Islet precursor cell (in vitro differentiated cells): ENCODE measurements at regions not wholly inside any gene's neighbourhood (a gene's known extent, or its start where the extent isn't known, plus 50 kb on each side); places are given as distances from the start of the nearest gene placed in this dataset.

Source experiments
- DNase-seq: peaks from one replicate; pipeline ENCODE4 v3.0.0-alpha.2; 2018

DNA sequence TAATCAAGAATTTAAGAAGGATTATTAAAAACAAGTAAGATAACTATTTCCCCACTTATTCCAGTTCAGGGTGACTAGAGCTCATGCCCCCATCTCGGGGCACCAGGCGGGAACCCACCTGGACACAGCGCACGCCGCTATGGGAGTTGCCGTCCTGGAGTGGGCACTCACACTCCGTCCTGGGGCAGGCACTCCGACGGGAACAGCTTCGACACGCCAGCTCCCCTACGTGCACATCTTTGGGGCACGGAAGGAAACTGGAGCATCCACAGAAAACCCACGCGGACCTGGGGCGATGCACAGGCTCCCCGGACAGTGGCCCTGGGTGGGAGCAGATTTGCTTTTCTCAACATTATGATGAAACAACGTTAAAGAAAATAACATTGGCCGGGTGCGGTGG is 52.0 kb upstream of the GATA5 start:
- no peak for DNase-seq

DNA sequence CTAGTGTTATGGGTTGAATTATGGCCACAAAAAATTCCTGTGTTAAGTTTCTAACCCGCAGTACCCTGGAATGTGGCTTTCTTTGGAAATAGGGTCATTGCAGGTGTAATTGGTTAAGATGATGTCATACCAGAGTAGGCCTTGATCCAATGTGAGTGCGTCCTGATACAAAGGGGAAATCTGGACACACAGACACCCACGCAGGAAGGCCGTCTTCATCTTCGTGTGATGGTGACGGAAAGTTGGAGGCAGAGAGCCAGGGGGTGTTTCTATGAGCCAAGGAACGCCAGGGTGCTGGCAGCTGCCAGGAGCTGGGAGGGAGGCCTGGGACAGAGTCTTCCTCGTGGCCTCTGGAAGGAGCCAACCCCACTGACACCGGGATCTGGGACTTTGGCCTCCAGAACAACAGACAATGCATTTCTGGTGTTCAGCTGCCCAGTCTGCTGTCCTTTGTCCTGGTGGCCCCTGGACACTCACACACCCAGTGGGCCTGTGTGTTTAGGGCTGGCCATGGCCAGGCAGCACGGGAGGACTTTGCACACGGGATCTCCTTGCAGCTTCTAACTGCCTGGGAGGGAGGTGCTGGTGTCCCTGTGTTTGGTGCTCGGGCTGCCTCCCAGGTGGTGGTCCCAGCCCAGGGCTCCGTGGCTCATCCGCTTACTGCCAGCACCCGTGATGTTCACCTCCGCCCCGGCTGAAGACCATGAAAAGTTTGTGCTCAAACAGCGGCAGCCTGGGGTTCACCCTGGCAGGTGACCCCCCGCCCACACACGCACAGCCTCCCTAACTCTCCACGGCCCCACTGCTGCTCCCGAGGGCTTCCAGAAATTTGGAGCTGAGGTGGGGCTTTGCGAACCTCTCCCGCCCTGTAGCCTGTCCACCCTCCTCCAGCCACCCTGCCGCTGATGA is 53.4 kb upstream of the GATA5 start:
- DNase-seq = no peak

DNA sequence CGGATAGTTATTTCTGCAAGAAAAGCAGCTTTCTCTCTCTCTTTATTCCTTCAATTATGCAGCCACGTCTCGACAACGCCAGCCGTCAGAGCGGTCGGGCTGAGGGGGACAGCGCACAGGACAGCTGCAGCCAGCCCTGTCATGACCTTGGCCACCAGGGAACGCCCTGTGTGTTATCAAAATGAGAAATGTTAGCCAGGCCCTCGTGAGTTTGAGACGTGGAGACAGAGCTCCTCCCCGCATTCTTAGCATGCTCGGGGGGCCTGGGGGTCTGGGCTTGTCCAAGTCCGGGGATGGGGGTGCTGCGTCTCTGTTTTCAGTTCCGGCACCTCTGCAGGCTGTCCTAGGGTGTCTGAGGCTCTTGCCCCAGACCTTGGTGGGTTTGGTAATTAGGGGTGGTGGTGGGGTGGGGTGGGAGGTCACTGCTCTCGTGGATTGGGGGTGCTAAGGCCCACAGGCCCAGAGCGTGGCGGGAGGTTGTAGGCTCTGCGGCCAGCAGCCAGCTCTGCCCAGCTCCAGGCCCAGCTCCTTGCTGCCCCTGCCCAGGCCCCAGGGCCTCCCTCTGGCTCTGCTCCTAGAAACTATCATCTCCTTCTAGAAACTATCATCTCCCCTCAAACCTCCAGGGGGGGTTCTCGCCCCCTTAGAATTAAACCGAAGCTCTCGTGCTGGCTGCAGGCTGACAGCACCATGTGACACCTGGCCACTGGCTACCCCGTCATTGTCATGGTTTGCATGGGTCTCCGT is 54.3 kb upstream of the GATA5 start:
- no peak for DNase-seq

DNA sequence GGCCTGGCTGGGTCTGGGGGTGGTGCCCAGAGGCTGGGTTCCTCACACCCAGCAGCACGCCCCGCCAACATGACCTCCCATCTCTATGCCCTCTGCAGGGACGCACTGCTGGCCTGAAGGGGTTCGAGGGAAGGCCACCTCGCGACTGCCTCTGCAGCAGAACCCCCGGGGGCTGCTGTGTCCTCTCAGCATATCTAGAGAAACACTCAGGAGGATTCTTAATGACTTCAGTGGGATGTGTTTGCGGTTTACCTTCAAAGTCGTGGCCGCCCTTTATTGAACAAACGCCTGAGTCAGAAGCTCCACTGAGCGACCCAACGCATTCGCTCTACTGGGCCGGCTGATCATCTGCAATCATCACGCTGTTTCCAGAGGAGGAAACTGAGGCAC is 54.8 kb upstream of the GATA5 start:
- no peak for DNase-seq

DNA sequence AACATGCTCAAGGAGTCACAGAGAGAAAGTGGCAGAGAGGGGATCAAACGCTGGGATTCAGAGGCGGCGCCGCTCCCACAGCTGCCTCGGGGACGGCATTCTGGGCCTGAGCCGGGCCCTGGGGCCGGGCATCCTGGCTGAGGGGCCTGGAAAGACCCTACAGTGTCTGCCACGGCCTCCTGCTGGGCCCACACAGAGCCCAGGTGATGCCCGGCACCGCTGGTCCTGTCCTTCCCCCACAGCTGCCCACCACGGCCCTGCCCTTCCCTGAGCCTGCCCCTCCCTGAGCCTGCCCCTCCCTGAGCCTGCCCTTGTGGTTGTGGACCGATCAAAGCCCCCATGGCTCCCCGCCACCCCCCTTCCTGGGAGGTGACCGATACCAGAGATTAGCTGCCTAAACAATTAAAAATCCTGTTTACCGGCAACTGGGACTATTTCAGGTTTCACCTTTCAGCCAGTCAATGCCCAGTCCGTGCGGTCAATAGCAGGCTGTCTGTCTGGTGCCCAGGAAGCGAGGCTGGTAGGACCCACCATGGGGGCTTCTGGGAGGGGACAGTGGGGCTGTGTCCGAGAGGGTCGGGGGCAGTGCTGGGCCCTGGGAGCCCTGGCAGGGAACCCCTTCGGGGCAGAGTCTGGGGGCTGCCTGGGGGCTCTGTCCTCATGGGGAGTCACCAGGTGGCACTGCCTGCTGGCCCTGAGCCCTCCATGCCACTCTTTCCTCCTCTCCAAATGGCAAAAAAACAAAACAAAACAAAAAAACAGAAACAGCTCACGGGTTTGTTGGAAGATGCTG is 55.4 kb upstream of the GATA5 start:
- no peak for DNase-seq

DNA sequence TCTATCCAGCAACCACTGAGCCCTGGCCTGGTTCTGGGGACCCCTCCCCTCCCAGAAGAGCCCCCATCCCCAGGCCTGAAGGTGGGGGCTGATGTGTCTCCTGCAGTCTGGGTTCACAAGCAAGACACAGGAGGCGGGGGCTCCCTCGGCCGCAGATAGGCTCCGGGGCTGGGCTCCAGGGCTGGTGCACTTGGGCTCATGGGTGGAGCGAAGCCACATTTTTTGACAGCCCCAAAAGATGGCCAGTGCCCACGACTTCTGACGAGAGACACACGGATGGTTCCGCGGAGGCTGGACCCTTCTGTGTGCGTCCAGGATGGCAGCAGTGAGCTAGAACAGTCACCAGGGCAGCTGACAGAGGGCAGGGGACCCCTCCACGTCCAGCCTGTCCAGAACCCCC is 57.1 kb upstream of the GATA5 start:
- DNase-seq = no peak

DNA sequence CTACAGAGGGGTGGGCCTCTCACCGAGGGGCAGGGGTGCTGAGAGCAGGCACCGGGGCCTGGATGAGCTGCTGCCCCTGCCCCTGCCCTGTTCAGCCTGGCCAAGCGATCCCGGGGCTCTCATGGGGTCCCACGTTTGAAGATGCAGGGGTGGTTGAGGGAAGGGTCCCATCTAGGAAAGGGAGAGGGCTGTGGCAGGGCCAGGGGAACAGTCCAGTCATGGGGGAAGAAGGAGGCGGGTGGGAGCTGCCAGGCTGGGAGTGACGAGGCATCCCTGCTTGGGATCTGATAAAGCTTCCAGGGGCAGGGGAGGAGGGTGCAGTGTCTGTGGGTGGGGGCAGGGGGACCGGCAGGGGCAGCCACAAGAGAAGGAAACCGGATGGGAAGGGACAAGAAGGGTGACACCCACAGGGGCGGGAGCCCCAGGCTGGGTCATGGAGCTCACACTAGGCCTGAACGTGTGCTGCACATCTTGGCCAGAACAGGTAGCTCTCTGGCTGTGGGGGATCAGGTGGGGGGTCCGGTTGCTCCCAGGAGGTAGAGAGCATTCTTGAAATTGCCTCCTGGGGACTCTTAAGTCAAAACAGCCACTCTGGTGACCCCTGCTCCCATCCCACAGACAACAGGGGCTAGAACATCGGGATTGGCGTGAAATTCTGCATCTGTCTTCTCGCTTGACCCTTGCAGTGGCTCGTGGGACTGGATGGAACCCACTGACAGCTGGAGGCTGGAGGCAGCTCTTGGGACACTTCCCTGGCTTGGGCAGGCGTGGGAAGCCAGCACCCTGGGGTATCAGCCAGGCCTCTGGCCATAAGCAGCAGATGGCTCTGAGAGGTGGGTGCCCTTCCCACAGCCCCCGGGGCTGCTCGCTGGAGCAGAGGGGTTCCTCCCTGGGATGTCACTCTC is 58.0 kb upstream of the GATA5 start:
- DNase-seq = no peak

DNA sequence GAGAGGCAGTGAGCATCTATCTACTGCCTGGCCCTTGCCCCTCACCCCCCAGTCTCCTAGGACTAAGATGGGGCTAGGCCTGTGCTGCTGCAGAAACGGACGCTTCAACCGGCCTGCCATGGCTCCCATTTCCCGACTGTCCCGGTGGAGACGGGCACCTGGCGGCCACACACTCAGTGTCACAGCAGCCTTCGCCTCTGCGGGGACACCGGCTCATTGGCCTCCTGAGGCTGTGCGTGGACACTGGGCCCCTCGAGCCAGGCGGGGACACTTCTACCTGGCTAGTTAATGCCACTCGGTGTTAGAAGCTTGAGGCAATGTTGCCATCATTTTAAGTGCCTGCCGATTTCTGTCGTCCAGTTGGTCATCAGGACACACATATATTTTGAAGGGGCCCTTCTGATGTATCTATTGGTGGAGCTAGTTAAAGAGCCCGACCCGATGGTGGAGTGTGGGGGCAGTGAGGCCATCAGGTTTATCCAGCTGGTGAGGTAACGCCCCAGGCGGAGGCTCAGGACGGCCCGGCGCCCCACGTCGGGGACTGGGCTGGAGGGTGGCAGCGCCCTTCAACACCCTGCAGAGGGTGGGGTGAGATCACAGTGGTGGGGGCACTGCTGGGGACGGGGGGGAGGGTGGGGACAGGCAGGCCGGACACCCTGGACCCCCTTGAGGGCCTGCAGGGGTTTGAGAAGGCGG is 58.9 kb upstream of the GATA5 start:
- DNase-seq = no peak

DNA sequence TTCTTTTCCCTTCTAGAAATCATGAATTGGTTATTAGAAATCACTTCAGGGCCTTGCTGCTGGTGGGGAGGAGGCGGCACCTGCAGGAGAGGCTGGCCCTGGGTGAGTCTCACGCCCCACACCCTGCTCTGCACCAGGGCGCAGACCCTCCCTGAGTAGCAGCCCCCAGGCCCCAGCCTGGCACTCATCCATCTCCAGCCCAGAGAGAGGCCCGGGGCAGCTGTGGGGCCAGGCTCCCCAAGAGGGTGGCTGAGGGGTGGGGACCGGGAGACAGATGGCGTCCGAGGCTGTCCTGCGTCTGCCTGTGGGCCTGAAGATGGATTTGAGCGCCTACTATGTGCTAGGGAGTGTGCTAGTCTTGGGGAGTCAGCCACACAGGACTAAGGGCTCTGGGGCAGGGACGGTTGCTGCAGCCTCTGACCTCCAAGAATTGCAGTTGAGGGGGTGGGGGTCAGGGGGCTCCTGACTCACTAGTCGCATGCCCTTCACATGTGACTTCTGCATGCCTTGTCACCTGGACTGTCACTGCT is 59.6 kb upstream of the GATA5 start:
- no peak for DNase-seq

DNA sequence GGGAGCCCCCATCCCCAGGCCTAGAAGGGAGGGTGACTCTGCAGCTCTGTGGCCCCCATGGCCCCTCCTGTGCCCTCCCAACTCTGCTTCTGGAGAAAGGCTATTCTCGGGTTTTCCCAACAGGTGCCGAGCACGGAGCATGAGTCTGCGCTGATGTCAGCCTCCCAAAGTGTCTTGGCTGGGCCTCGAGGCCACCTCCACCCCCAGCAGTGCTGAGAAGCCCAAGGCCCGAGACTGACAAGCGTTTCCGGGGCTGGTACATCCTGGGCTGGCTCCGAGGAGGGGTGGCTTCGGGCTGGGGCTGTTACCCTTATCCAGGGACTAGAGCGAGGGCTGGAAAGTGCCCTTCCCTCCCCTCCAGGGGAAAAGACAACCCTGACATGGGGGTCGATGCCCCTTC is 60.2 kb upstream of the GATA5 start:
- DNase-seq = no peak

DNA sequence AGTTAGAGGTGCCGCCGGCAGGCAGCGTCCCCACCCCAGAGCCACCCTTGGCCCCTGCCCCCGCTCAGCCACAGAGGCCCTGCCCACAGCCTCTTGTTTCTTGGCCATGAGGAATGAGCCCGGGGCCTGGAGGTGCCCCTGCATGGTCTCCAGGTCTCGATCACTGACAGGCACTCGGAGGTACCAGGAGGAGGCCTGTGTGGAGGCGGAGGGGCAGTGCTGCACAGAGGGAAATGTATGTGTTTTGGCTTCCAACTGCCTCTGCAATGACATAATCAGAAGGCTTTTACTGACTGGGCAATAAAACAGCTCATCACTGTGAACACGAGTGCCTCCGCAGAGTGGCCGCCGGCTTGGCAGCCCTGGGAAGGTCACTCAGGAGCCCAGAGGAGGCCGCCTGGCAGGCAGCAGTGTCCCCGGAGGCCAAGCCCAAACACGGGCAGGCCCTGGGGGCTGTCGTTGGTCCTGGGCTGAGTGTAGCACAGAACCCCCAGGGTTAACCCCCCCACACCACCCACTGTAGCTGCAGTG is 61.1 kb upstream of the GATA5 start:
- peak; percentile 76 for DNase-seq

DNA sequence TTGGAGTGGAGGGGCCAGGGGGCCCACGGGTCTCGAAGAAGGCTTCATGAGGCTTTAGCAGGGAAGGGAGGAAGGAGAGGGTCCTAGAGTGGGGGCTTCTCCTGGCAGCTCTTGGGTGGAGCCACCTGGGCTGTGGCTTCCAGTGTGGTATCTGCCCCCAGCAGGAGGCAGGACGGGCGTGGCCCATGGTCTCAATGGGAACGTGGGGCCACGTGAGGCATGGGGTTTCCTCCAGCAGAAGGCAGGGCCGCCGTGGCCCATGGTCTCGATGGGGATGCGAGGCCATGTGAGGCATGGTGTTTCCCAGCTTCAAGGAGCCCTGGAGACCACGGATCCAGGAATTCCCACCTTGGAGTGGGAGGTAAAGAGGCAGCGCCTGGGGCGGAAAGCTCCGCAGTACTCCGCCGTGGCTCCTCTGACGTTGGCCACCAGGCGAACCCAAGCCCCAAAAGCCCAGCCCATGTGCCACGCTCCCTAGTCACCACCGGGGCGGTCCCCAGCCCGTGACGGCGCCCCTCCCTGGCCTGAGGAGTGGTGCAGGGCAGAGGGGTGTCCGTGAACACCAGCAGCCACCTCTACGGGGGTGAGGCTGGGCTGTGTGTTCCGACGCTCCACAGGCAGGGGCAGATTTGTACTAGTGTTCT is 62.0 kb upstream of the GATA5 start:
- DNase-seq = no peak

DNA sequence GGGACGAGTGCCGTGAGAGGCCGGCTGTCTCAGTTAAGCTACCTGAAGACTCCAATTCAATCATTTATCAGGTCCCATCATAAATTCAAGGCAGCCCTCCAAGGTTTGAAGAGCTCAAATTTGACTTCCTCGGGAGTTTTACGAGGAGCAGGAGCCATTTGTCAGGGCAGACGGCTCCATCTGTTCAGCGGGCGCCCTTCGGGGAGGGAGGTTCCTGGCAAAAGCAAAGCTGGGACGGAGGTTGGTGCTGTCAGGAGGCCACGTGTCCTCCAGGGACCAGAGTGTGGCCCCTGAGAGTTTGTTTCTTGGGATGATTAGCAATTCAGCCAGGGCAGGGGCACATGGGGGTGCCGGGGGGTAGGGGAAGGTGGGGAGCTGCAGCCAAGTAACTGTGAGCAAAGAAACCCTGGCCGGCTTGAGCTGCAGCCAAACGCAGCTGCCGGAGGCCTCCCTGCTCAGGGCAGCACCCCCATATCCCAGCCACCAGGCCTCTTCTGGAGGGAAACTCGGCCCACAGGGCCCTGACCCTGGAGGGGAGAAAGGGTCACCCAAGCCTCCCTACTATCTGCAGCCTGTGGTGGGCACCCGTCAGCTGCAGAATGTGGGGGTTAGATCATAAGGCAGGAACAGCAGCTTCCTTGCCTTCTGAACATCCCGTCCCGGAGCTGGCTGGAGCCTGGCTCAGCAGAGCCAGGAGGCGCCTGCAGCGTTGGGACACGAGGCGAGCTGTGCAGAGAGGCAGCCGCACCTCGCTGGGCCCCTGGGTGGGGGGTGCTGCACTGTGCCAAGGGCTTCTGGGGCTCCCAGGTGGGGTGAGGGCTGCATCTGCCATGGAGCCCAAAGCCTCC is 63.6 kb upstream of the GATA5 start:
- no peak for DNase-seq

DNA sequence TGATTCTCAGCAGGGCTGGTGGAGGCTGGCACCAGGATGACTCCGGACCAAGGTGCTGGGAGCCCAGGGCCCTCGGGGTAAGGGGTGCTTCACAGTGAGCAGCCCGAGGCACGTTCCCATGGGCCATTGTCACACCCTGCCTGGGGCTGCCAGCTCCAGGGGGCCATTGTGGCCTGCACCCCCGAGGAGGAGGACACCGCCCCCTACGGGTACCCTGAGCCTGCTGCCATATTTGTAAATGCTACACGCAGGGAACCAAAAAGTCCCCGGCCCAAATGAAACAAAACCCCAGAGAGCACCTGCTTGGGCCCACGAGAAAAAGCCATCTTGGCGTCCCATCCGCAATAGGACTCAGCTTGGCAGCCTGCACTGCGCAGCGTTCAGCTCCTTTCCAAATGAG is 64.7 kb upstream of the GATA5 start:
- DNase-seq = no peak

DNA sequence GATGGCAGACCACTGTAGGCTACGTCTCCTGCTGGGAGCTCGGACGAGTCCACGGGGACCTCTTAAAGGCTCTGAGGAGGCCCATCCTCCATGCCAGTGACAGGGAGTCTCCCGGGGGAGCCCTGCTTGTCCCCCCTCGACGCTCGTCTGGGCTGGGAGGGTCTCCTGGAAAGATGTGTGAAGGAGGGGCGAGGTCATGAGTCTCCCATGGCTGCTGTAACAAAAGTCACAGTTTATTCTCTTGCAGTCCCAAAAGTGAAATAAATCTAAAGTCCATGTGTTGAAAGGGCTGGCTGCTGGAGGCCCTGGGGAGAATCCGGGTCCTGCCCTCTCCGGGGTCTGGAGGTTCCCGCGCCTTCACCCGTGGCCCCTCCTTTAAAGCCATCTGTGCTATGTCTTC is 67.1 kb upstream of the GATA5 start:
- no peak for DNase-seq

DNA sequence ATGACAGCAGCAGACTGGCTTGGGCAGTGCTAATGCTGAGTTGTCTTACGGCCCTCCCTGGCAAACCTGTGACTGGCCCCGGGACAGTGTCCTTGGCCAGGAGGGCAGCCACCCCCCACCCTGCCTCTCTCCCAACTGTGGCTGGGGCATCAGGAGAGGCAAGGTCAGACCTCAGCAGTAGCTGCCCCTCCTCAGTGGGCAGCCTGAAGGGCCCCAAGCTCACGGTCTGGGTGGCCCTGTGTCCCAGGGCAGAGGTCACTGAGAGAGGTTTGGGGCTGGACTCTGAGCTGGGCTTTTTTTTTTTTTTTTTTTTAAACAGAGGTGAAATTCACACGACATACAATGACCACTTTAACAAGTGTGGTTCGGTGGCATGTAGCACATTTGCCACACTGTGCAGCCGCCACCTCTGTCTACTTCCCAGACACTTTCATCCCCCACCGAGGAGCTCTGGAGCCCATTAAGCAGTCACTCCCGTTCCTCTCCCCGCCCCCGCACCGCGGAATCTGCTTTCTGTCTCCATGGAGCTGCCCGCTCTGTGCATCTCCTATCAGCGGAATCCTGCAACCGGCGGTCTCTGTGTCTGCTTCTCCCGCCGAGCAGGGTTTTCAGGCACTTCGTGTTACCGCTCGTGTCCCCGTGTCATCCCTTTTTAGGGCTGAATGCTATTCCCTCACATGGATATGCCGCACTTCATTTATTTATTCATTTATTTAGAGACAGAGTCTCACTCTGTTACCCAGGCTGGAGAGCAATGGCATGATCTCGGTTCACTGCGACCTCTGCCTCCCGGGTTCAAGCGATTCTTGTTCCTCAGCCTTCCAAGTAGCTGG is 67.9 kb upstream of the GATA5 start:
- no peak for DNase-seq

DNA sequence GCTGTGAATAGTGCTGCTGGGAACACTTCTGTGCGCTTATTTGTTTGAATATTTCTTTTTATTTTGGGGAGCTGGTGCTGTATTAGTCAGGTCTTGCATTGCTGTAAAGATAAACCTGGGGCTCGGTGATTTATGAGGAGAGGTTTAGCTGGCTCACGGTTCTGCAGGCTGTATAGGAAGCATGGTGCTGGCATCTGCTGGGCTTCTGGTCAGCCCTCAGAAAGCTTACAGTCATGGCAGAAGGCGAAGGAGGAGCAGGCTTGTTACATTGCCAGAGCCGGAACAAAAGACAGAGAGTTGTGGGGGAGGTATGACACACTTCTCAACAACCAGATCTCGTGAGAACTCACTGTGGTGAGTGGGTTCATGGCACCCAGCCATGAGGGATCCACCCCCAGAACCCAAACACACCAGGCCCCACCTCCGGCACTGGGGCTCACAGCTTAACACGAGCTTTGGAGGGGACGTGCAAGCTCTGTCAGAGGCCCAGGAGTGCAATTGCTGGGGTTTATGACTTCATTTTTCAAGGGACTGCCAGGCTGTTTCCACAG is 68.8 kb upstream of the GATA5 start:
- no peak for DNase-seq

DNA sequence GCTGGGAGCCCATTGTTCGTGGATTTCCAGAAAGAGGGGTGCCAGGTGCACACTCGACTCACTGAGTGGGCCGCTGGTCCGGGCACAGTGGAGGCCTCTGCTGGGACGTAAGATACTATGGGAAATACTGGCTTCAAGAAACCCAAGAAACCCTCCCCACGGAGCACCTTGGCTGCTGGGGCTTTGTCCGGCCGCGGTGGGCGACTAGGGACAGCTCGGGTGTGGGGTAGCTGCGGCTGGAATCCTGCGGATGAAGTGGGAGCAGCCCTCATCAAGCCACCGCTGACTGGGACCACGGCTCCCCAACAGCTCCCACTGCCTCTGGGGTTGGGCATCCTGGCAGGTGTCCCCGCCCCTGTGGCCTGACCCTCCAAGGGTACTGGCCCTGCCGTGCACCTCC is 69.5 kb upstream of the GATA5 start:
- no peak for DNase-seq
